NB4 (cell line): ENCODE measurements at regions not wholly inside any gene's neighbourhood (a gene's known extent, or its start where the extent isn't known, plus 50 kb on each side); places are given as distances from the start of the nearest gene placed in this dataset.

Experiments used
- DNase-seq: peaks from one replicate; pipeline ENCODE4 v3.0.0; 2010; ENCODE audit warnings: low read depth
- H3K4me3 ChIP-seq: one replicate; pipeline ENCODE4 v1.5.1; 2011; ENCODE audit warnings: mild to moderate bottlenecking, low read depth, low read length, moderate library complexity
- MAX ChIP-seq: IDR thresholded peaks from 2 replicates; pipeline ENCODE4 v1.6.1; 2011; ENCODE audit warnings: low read depth, low read length
- MYC ChIP-seq: IDR thresholded peaks from 2 replicates; pipeline ENCODE4 v1.6.1; 2011; ENCODE audit warnings: low read depth, low read length
- POLR2A ChIP-seq: IDR thresholded peaks from 2 replicates; pipeline ENCODE4 v1.6.1; 2011; ENCODE audit warnings: mild to moderate bottlenecking; ENCODE audit not compliant: insufficient read length; ENCODE audit errors: extremely low read depth
- TF ChIP-seq, protein P1 (sequence below): IDR thresholded peaks from one replicate; pipeline ENCODE4 v1.5.1; 2012; ENCODE audit warnings: low read depth, low read length

GRCh38 chr5:39945870-39946269 is 521.1 kb upstream of the DAB2 start:
- DNase-seq, result no peak
- no peak for TF ChIP-seq MAX
- no peak for TF ChIP-seq MYC
- no peak overlapping the region for H3K4me3 ChIP-seq

DNA sequence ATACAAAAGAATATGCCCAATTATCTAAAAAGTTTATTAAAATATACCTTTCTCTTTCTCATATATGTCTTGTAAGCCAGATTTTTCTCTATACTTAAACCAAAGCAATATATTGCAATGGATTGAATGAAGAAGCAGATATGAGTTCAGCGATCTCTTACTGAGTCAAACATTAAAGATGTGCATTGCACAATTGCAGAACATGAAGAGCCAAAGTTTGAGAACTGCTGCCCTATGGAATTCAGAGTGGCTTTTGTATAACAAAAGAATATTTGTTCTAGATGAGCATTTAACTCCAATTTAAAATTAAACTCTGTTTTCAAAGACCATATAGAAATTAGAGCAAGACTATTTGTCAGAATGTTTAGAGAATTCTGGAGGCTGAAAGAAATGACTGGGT is 519.0 kb upstream of the DAB2 start:
- no peak overlapping the region for H3K4me3 ChIP-seq
- TF ChIP-seq MYC (no peak), POLR2A (no peak), MAX (no peak)
- TF ChIP-seq, protein P1, sequence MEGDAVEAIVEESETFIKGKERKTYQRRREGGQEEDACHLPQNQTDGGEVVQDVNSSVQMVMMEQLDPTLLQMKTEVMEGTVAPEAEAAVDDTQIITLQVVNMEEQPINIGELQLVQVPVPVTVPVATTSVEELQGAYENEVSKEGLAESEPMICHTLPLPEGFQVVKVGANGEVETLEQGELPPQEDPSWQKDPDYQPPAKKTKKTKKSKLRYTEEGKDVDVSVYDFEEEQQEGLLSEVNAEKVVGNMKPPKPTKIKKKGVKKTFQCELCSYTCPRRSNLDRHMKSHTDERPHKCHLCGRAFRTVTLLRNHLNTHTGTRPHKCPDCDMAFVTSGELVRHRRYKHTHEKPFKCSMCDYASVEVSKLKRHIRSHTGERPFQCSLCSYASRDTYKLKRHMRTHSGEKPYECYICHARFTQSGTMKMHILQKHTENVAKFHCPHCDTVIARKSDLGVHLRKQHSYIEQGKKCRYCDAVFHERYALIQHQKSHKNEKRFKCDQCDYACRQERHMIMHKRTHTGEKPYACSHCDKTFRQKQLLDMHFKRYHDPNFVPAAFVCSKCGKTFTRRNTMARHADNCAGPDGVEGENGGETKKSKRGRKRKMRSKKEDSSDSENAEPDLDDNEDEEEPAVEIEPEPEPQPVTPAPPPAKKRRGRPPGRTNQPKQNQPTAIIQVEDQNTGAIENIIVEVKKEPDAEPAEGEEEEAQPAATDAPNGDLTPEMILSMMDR, result no peak
- no peak for DNase-seq

GRCh38 chr5:39942606-39943005 is 517.8 kb upstream of the DAB2 start:
- H3K4me3 ChIP-seq, result no peak overlapping the region
- TF ChIP-seq, protein P1, result no peak
- TF ChIP-seq MAX (no peak), MYC (no peak), POLR2A (no peak)
- DNase-seq, result no peak

GRCh38 chr5:39941416-39941815 is 516.6 kb upstream of the DAB2 start:
- no peak overlapping the region for H3K4me3 ChIP-seq
- DNase-seq, result no peak
- TF ChIP-seq, protein P1, result no peak
- TF ChIP-seq POLR2A, result no peak
- no peak for TF ChIP-seq MAX
- TF ChIP-seq MYC, result no peak

DNA sequence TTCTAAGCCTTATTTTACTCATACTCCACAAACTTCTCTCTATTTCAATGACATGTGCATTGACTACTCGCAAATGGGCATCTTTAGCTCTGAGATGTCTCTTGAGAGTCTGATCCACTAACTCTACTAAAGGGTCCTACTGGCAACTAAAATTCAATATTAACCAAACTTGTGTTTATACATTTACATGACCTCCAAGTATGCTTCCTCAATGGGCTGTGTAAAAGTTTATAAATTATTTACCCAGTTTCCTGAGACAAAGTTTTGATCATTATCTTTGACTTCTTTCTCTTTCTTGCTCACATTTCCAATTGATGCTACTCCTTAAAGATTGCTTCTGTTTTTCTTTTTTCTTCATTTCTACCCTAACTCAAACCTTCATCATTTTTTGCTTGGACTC is 510.1 kb upstream of the DAB2 start:
- TF ChIP-seq MAX, result no peak
- TF ChIP-seq, protein P1, result no peak
- TF ChIP-seq MYC, result no peak
- TF ChIP-seq POLR2A, result no peak
- H3K4me3 ChIP-seq, result no peak overlapping the region
- DNase-seq, result no peak

DNA sequence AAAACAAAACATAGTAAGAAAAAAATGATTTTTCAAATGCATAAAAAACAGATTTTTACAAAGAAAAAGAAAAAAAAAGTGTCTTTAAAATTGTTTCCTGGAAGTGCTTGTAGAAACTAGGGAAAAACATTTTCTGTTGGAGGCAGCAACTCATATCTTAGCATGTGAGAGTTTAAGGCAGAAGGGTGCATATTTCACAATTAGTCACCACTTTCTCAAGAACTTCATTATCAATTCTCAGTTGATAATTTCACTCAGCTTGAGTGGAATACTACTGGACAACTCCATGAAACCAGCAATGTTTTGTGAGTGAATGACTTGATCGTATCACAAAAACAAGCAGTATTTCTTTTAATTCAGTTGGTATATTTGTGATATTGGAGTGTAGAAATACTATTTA is 508.3 kb upstream of the DAB2 start:
- H3K4me3 ChIP-seq, result no peak overlapping the region
- TF ChIP-seq, protein P1, result no peak
- no peak for TF ChIP-seq MYC
- no peak for TF ChIP-seq MAX
- no peak for TF ChIP-seq POLR2A

More for the DNA sequence above, 508.3 kb upstream of the DAB2 start:
- DNase-seq, result no peak
